Colonic mucosa (tissue), 4 donors: ENCODE measurements at regions not wholly inside any gene's neighbourhood (a gene's known extent, or its start where the extent isn't known, plus 50 kb on each side); places are given as distances from the start of the nearest gene placed in this dataset.

Source experiments
- DNase-seq: peaks from one replicate; pipeline ENCODE4 v3.0.0-alpha.2; 2020
- H3K27ac ChIP-seq: fragments of 200-600 bp; one replicate; pipeline ENCODE4 v1.8.0; 2021
- H3K27me3 ChIP-seq: fragments of 200-600 bp; one replicate; pipeline ENCODE4 v1.8.0; 2021
- H3K36me3 ChIP-seq: fragments of 200-600 bp; one replicate; pipeline ENCODE4 v1.8.0; 2021
- H3K4me1 ChIP-seq: fragments of 200-600 bp; one replicate; pipeline ENCODE4 v1.8.0; 2021; ENCODE audit warnings: mild to moderate bottlenecking
- H3K4me3 ChIP-seq: fragments of 200-600 bp; one replicate; pipeline ENCODE4 v1.8.0; 2021
- H3K9ac ChIP-seq, 2 donors: one replicate each; pipeline ENCODE4 v1.7.0; 2013; ENCODE audit warnings: control low read depth in 2 of 2, low read depth in 2 of 2, low read length in 2 of 2
- H3K9me3 ChIP-seq: fragments of 200-600 bp; one replicate; pipeline ENCODE4 v1.8.0; 2021
- CTCF ChIP-seq: fragments of 200-600 bp; IDR thresholded peaks from one replicate; pipeline ENCODE4 v1.8.0; 2022; ENCODE audit warnings: antibody characterized with exemption, mild to moderate bottlenecking
- intact Hi-C: fragments of 100-400 bp; cut with DNase I; formaldehyde crosslinking; loops from one replicate; pipeline ENCODE4 v1.14.1; 2022
- donor health status: healthy.
- donor health status: DM: no; HTN: no; CAD: no.
- donor health status: DM: no; HTN: no; CAD: no.

- Histone ChIP-seq H3K4me1 (no peaks in the 10 kb centered on the region), H3K36me3 (no peaks in the 10 kb centered on the region), H3K4me3 (no peak overlapping the region), H3K9ac (no peak overlapping the region), H3K27ac (no peak overlapping the region), H3K9me3 (no peaks in the 10 kb centered on the region), H3K27me3 (no peaks in the 10 kb centered on the region)
- intact Hi-C loops = no loop called here
- no peak for TF ChIP-seq CTCF
- no peak for DNase-seq
Measured at GRCh38 chr15:72857331-72858063, 73.9 kb upstream of the ADPGK start.

GRCh38 chr15:72856549-72857040 is 73.0 kb upstream of the ADPGK start:
- no peak for DNase-seq
- H3K36me3 ChIP-seq = no peaks in the 10 kb centered on the region
- H3K27ac ChIP-seq = no peak overlapping the region
- H3K9me3 ChIP-seq = no peaks in the 10 kb centered on the region
- no peaks in the 10 kb centered on the region for H3K27me3 ChIP-seq
- TF ChIP-seq CTCF = no peak
- no peak overlapping the region for H3K9ac ChIP-seq
- intact Hi-C loops = no loop called here
- H3K4me3 ChIP-seq = no peak overlapping the region
- no peaks in the 10 kb centered on the region for H3K4me1 ChIP-seq

- no peak for DNase-seq
- Histone ChIP-seq H3K9me3 (no peaks in the 10 kb centered on the region), H3K36me3 (no peaks in the 10 kb centered on the region), H3K4me1 (no peaks in the 10 kb centered on the region), H3K4me3 (no peak overlapping the region), H3K27me3 (no peaks in the 10 kb centered on the region), H3K27ac (no peak overlapping the region), H3K9ac (no peak overlapping the region)
- intact Hi-C loops = no loop called here
- TF ChIP-seq CTCF = no peak
Measured at GRCh38 chr15:72855791-72856190, 72.2 kb upstream of the ADPGK start.

- intact Hi-C loops = no loop called here
- no peaks in the 10 kb centered on the region for H3K9me3 ChIP-seq
- H3K27me3 ChIP-seq = no peaks in the 10 kb centered on the region
Measured at GRCh38 chr15:72852273-72852672, 68.7 kb upstream of the ADPGK start.

GRCh38 chr15:72851586-72851985 is 68.0 kb upstream of the ADPGK start:
- H3K9ac ChIP-seq = no peak overlapping the region

More at GRCh38 chr15:72852273-72852672, 68.7 kb upstream of the ADPGK start:
- Histone ChIP-seq H3K9ac (no peak overlapping the region), H3K4me3 (no peak overlapping the region), H3K36me3 (no peaks in the 10 kb centered on the region), H3K27ac (no peak overlapping the region), H3K4me1 (no peaks in the 10 kb centered on the region)
- DNase-seq = no peak
- no peak for TF ChIP-seq CTCF

More at GRCh38 chr15:72851586-72851985, 68.0 kb upstream of the ADPGK start:
- intact Hi-C loops = no loop called here
- H3K9me3 ChIP-seq = no peaks in the 10 kb centered on the region
- H3K4me1 ChIP-seq = no peaks in the 10 kb centered on the region
- no peak overlapping the region for H3K27ac ChIP-seq
- DNase-seq = no peak
- no peak for TF ChIP-seq CTCF
- H3K36me3 ChIP-seq = no peaks in the 10 kb centered on the region
- H3K4me3 ChIP-seq = no peak overlapping the region
- no peaks in the 10 kb centered on the region for H3K27me3 ChIP-seq
